ENCODE measurements at regions not wholly inside any gene's neighbourhood (a gene's known extent, or its start where the extent isn't known, plus 50 kb on each side); places are given as distances from the start of the nearest gene placed in this dataset.

DNA sequence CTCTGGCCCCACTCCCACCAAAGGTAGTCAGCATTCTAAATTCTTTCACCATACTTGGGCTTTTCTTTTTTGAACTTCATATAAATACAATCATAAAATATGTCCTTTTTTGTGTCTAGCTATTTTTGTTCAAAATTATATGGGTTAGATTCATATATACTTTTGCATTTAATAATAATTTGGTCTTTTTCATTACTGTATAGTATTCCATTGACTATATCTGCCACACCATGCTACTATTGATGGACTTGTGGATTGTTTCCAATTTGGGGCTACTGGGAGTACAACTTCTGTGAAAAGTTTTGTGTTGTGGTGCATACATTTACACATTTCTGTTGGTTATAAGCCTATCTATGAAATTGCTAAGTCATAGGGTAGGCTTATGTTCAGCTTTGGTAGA, 85.7 kb downstream of the GLUL start:
- TF ChIP-seq, protein P1, sequence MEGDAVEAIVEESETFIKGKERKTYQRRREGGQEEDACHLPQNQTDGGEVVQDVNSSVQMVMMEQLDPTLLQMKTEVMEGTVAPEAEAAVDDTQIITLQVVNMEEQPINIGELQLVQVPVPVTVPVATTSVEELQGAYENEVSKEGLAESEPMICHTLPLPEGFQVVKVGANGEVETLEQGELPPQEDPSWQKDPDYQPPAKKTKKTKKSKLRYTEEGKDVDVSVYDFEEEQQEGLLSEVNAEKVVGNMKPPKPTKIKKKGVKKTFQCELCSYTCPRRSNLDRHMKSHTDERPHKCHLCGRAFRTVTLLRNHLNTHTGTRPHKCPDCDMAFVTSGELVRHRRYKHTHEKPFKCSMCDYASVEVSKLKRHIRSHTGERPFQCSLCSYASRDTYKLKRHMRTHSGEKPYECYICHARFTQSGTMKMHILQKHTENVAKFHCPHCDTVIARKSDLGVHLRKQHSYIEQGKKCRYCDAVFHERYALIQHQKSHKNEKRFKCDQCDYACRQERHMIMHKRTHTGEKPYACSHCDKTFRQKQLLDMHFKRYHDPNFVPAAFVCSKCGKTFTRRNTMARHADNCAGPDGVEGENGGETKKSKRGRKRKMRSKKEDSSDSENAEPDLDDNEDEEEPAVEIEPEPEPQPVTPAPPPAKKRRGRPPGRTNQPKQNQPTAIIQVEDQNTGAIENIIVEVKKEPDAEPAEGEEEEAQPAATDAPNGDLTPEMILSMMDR (IDR thresholded peaks at IDR 0.05; ENCODE audit: borderline replicate concordance, extremely low read depth, insufficient read depth), result no peak
- FAIRE-seq, result no peak
- no peaks in the 10 kb centered on the region for H3K27me3 ChIP-seq (ENCODE audit: control insufficient read depth, insufficient read depth, low read length)
- intact Hi-C loops (cut with DNase I), result no loop called here
- no peak overlapping the region for H3K27ac ChIP-seq (ENCODE audit: low read depth in 2 of 2, low read length in 2 of 2)
- no peak overlapping the region for H3K9ac ChIP-seq (ENCODE audit: low read length in 3 of 3)
- no peak overlapping the region for H3K4me3 ChIP-seq (ENCODE audit: low read length in 3 of 3)
- H3K36me3 ChIP-seq (ENCODE audit: control insufficient read depth in 2 of 3, insufficient read depth in 3 of 3, low read length in 3 of 3), result no peaks in the 10 kb centered on the region
- no peak for DNase-seq
- H3K9me3 ChIP-seq (ENCODE audit: control insufficient read depth in 2 of 3, insufficient read depth in 1 of 3, low read length in 3 of 3), result no peaks in the 10 kb centered on the region
- H3K4me1 ChIP-seq (ENCODE audit: control insufficient read depth in 2 of 3, insufficient read depth in 2 of 3, low read depth in 1 of 3, low read length in 3 of 3), result no peaks in the 10 kb centered on the region

DNA sequence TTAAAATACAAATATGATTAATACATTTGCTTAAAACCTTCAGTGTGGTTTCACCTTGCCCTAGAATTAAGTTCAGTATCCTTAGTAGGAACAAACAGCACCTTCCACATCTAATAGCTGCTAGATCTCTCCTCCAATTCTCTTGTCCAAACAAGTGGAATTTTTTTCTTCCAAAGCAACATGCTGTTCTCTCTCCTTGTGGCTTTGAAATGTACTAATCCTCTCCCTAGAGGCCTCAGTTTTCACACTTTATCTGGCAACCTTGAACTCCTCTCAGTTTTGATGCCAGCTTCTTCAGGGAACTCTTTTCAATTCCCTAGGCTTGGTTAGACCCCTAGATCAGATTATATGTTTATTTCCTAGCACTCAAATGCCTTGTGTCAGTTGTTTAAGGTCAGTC, 87.0 kb downstream of the GLUL start:
- H3K4me1 ChIP-seq (ENCODE audit: control insufficient read depth in 2 of 3, insufficient read depth in 2 of 3, low read depth in 1 of 3, low read length in 3 of 3), result no peaks in the 10 kb centered on the region
- no peak overlapping the region for H3K9ac ChIP-seq (ENCODE audit: low read length in 3 of 3)
- H3K9me3 ChIP-seq (ENCODE audit: control insufficient read depth in 2 of 3, insufficient read depth in 1 of 3, low read length in 3 of 3), result no peaks in the 10 kb centered on the region
- intact Hi-C loops (cut with DNase I), result no loop called here
- no peak overlapping the region for H3K4me3 ChIP-seq (ENCODE audit: low read length in 3 of 3)
- H3K27ac ChIP-seq (ENCODE audit: low read depth in 2 of 2, low read length in 2 of 2), result no peak overlapping the region
- FAIRE-seq (no peak), DNase-seq (no peak)
- H3K36me3 ChIP-seq (ENCODE audit: control insufficient read depth in 2 of 3, insufficient read depth in 3 of 3, low read length in 3 of 3), result no peaks in the 10 kb centered on the region
- H3K27me3 ChIP-seq (ENCODE audit: control insufficient read depth, insufficient read depth, low read length), result no peaks in the 10 kb centered on the region
- TF ChIP-seq, protein P1 (IDR thresholded peaks at IDR 0.05; ENCODE audit: borderline replicate concordance, extremely low read depth, insufficient read depth), result no peak

DNA sequence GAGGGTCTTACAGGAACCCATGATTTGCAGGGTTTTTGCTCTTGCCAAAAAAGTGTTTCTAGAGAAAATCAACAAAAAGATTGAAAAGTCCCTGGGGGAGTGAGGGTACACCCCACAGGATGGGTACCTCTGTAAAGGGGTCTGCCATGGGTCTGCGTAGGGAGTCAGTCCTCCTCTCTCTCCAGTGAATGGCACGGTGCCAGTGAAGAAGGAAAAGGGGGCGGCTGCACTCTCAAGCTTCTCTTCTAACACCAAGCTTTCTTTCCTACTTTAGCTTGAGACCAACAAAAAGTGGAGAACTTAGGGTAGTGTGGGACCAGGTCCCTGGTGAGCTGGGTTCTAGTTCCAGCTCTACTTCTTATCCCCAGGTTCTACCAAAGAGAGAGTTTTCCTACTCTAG, 87.4 kb downstream of the GLUL start:
- TF ChIP-seq, protein P1 (IDR thresholded peaks at IDR 0.05; ENCODE audit: borderline replicate concordance, extremely low read depth, insufficient read depth), result no peak
- intact Hi-C loops (cut with DNase I), result no loop called here
- H3K4me1 ChIP-seq (ENCODE audit: control insufficient read depth in 2 of 3, insufficient read depth in 2 of 3, low read depth in 1 of 3, low read length in 3 of 3), result no peaks in the 10 kb centered on the region
- H3K9me3 ChIP-seq (ENCODE audit: control insufficient read depth in 2 of 3, insufficient read depth in 1 of 3, low read length in 3 of 3), result no peaks in the 10 kb centered on the region
- no peak for FAIRE-seq
- no peak overlapping the region for H3K4me3 ChIP-seq (ENCODE audit: low read length in 3 of 3)
- H3K9ac ChIP-seq (ENCODE audit: low read length in 3 of 3), result no peak overlapping the region
- no peaks in the 10 kb centered on the region for H3K36me3 ChIP-seq (ENCODE audit: control insufficient read depth in 2 of 3, insufficient read depth in 3 of 3, low read length in 3 of 3)
- DNase-seq, result no peak
- H3K27me3 ChIP-seq (ENCODE audit: control insufficient read depth, insufficient read depth, low read length), result no peaks in the 10 kb centered on the region
- H3K27ac ChIP-seq (ENCODE audit: low read depth in 2 of 2, low read length in 2 of 2), result no peak overlapping the region

DNA sequence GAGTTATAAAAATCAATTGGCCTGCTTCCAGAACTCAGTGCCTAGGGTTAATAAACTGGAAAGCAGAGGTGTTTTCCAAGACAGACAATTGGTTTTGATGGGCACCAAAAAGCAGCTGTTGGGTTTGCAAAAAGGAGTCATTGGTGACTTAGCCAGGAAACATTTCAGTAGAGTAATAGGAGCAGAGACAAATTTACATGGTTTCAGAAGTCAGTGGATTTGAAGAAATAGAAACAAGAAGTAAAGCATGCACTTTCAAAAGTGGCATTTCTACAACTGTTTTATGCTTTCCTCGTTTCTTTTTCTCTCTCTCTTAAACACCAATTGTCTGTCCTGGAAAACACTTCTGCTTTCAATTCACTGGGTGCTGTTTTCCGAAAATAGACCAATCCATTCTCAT, 87.8 kb downstream of the GLUL start:
- intact Hi-C loops (cut with DNase I), result no loop called here
- H3K27me3 ChIP-seq (ENCODE audit: control insufficient read depth, insufficient read depth, low read length), result no peaks in the 10 kb centered on the region
- H3K9me3 ChIP-seq (ENCODE audit: control insufficient read depth in 2 of 3, insufficient read depth in 1 of 3, low read length in 3 of 3), result no peaks in the 10 kb centered on the region
- H3K4me1 ChIP-seq (ENCODE audit: control insufficient read depth in 2 of 3, insufficient read depth in 2 of 3, low read depth in 1 of 3, low read length in 3 of 3), result no peaks in the 10 kb centered on the region
- H3K4me3 ChIP-seq (ENCODE audit: low read length in 3 of 3), result no peak overlapping the region
- H3K9ac ChIP-seq (ENCODE audit: low read length in 3 of 3), result no peak overlapping the region
- TF ChIP-seq, protein P1 (IDR thresholded peaks at IDR 0.05; ENCODE audit: borderline replicate concordance, extremely low read depth, insufficient read depth), result no peak
- no peaks in the 10 kb centered on the region for H3K36me3 ChIP-seq (ENCODE audit: control insufficient read depth in 2 of 3, insufficient read depth in 3 of 3, low read length in 3 of 3)
- no peak overlapping the region for H3K27ac ChIP-seq (ENCODE audit: low read depth in 2 of 2, low read length in 2 of 2)
- FAIRE-seq (no peak), DNase-seq (no peak)

Measured in kidney (tissue), 13 donors.